ENCODE measurements at regions not wholly inside any gene's neighbourhood (a gene's known extent, or its start where the extent isn't known, plus 50 kb on each side); places are given as distances from the start of the nearest gene placed in this dataset.

DNA sequence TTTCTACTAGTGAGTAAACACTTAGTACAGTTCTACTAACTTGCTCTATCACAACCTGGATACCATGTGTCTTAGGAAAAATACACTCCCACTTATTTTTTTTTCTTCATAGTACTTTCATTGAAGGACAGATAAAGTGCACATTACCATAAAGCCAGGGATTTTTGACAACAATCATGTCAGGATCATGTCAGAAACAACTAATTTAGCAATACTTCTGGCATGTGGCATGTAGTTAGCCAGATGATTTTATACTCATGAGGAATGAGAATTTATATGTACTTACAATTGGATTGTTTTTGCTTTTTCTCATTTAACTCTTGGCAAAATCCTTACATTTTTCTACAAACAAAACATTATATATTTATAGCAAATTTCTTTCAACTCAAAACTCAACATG, 630.7 kb upstream of the GRM3 start:
- H3K9me3 ChIP-seq = no peaks in the 10 kb centered on the region
- Mint-ChIP-seq H3K4me3 (ENCODE audit: unreplicated experiment) (no peak overlapping the region), H3K27me3 (ENCODE audit: insufficient read depth, unreplicated experiment) (no peaks in the 10 kb centered on the region), H3K4me1 (ENCODE audit: low read depth, unreplicated experiment) (no peaks in the 10 kb centered on the region), H3K27ac (ENCODE audit: unreplicated experiment) (no peak overlapping the region), H3K9me3 (ENCODE audit: unreplicated experiment) (no peaks in the 10 kb centered on the region), H3K36me3 (ENCODE audit: insufficient read depth, unreplicated experiment) (no peaks in the 10 kb centered on the region)
- TF ChIP-seq, protein P1, sequence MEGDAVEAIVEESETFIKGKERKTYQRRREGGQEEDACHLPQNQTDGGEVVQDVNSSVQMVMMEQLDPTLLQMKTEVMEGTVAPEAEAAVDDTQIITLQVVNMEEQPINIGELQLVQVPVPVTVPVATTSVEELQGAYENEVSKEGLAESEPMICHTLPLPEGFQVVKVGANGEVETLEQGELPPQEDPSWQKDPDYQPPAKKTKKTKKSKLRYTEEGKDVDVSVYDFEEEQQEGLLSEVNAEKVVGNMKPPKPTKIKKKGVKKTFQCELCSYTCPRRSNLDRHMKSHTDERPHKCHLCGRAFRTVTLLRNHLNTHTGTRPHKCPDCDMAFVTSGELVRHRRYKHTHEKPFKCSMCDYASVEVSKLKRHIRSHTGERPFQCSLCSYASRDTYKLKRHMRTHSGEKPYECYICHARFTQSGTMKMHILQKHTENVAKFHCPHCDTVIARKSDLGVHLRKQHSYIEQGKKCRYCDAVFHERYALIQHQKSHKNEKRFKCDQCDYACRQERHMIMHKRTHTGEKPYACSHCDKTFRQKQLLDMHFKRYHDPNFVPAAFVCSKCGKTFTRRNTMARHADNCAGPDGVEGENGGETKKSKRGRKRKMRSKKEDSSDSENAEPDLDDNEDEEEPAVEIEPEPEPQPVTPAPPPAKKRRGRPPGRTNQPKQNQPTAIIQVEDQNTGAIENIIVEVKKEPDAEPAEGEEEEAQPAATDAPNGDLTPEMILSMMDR (IDR thresholded peaks at IDR 0.05; ENCODE audit: insufficient read depth in 1 of 2, low read depth in 1 of 2, low read length in 1 of 2, severe bottlenecking in 1 of 2, unreplicated experiment in 1 of 2) = no peak
- ChIA-PET POLR2A (no interaction called here), CTCF (no interaction called here)
- H3K4me1 ChIP-seq = no peaks in the 10 kb centered on the region
- DNase-seq = no peak
- no peak overlapping the region for H3K4me3 ChIP-seq (ENCODE audit: low read depth, low read length)
- H3K27me3 ChIP-seq (replicated peaks; ENCODE audit: control insufficient read depth, insufficient read depth, low read length) = no peaks in the 10 kb centered on the region
- no TSS peak for BruUV-seq (replicated peaks)
- intact Hi-C loops (cut with micrococcal nuclease; ENCODE audit: unreplicated experiment) = no loop called here
- H3K36me3 ChIP-seq (ENCODE audit: control insufficient read depth, insufficient read depth, low read length) = no peaks in the 10 kb centered on the region

DNA sequence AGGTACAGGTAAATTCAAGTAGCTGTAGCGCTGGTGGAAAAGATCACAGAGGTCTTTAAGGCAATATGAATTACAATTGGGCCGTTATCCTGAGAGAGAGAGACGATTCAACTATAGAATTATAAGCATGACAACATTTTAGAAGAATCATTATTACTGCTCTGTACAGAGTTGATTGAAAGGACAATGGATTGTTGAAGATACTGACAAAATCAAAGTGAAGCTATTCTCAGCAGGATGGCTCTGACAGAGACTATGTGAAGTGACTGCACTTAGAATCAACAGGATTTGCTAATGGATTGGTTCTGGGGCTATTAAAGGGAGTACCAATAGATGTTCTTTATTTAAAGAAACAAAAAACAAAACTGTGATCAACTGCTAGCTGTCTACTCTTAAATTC, 634.8 kb upstream of the GRM3 start:
- no peaks in the 10 kb centered on the region for H3K4me1 ChIP-seq
- Mint-ChIP-seq H3K36me3 (ENCODE audit: insufficient read depth, unreplicated experiment) (no peaks in the 10 kb centered on the region), H3K27ac (ENCODE audit: unreplicated experiment) (no peak overlapping the region), H3K4me3 (ENCODE audit: unreplicated experiment) (no peak overlapping the region), H3K27me3 (ENCODE audit: insufficient read depth, unreplicated experiment) (no peaks in the 10 kb centered on the region), H3K4me1 (ENCODE audit: low read depth, unreplicated experiment) (no peaks in the 10 kb centered on the region), H3K9me3 (ENCODE audit: unreplicated experiment) (no peaks in the 10 kb centered on the region)
- no peak for DNase-seq
- POLR2A ChIA-PET = no interaction called here
- CTCF ChIA-PET = no interaction called here
- TF ChIP-seq, protein P1 (IDR thresholded peaks at IDR 0.05; ENCODE audit: insufficient read depth in 1 of 2, low read depth in 1 of 2, low read length in 1 of 2, severe bottlenecking in 1 of 2, unreplicated experiment in 1 of 2) = no peak
- H3K4me3 ChIP-seq (ENCODE audit: low read depth, low read length) = no peak overlapping the region
- no peaks in the 10 kb centered on the region for H3K9me3 ChIP-seq
- intact Hi-C loops (cut with micrococcal nuclease; ENCODE audit: unreplicated experiment) = no loop called here
- H3K27me3 ChIP-seq (replicated peaks; ENCODE audit: control insufficient read depth, insufficient read depth, low read length) = no peaks in the 10 kb centered on the region
- no peaks in the 10 kb centered on the region for H3K36me3 ChIP-seq (ENCODE audit: control insufficient read depth, insufficient read depth, low read length)
- no TSS peak for BruUV-seq (replicated peaks)

DNA sequence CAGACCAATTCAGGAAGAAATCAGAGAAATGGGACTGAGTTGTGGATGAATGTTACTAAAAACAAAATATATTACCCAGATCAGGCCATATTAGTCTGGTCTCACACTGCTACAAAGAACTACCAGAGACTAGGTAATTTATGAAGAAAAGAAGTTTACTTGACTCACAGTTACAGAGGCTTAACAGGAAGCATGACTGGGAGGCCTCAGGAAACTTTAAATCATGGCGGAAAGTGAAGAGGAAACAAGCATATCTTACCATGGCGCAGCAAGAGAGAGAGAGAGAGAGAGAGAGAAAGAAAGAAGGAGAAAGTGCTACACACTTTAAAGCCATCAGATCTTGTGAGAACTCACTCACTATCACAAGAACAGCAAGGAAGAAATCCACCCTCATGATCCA, 636.8 kb upstream of the GRM3 start:
- intact Hi-C loops (cut with micrococcal nuclease; ENCODE audit: unreplicated experiment) = no loop called here
- DNase-seq = no peak
- TF ChIP-seq, protein P1 (IDR thresholded peaks at IDR 0.05; ENCODE audit: insufficient read depth in 1 of 2, low read depth in 1 of 2, low read length in 1 of 2, severe bottlenecking in 1 of 2, unreplicated experiment in 1 of 2) = no peak
- Mint-ChIP-seq H3K4me3 (ENCODE audit: unreplicated experiment) (no peak overlapping the region), H3K27me3 (ENCODE audit: insufficient read depth, unreplicated experiment) (no peaks in the 10 kb centered on the region), H3K36me3 (ENCODE audit: insufficient read depth, unreplicated experiment) (no peaks in the 10 kb centered on the region), H3K27ac (ENCODE audit: unreplicated experiment) (no peak overlapping the region), H3K4me1 (ENCODE audit: low read depth, unreplicated experiment) (no peaks in the 10 kb centered on the region), H3K9me3 (ENCODE audit: unreplicated experiment) (no peaks in the 10 kb centered on the region)
- ChIA-PET POLR2A (no interaction called here), CTCF (no interaction called here)
- Histone ChIP-seq H3K36me3 (ENCODE audit: control insufficient read depth, insufficient read depth, low read length) (no peaks in the 10 kb centered on the region), H3K9me3 (no peaks in the 10 kb centered on the region), H3K27me3 (replicated peaks; ENCODE audit: control insufficient read depth, insufficient read depth, low read length) (no peaks in the 10 kb centered on the region), H3K4me3 (ENCODE audit: low read depth, low read length) (no peak overlapping the region), H3K4me1 (no peaks in the 10 kb centered on the region)
- no TSS peak for BruUV-seq (replicated peaks)

Measured in Caco-2 (cell line).